HK-2 (cell line): ENCODE measurements at regions not wholly inside any gene's neighbourhood (a gene's known extent, or its start where the extent isn't known, plus 50 kb on each side); places are given as distances from the start of the nearest gene placed in this dataset.

ENCODE experiments used
- DNase-seq: peaks from one replicate; pipeline ENCODE4 v3.0.0-alpha.2; 2018; ENCODE audit not compliant: unreplicated experiment

GRCh38 chr10:88108115-88108610 is 244.7 kb downstream of the PTEN start:
- no peak for DNase-seq

GRCh38 chr10:88110355-88110754 is 246.9 kb downstream of the PTEN start:
- peak; percentile 65 for DNase-seq

GRCh38 chr10:88110822-88111221 is 247.4 kb downstream of the PTEN start:
- no peak for DNase-seq

- no peak for DNase-seq
These were observed 247.9 kb downstream of the PTEN start for GRCh38 chr10:88111294-88111693.

- no peak for DNase-seq
These were observed 249.8 kb downstream of the PTEN start for GRCh38 chr10:88113232-88113631.

- DNase-seq, result no peak
These were observed 250.3 kb downstream of the PTEN start for GRCh38 chr10:88113657-88114272.

GRCh38 chr10:88114368-88114767 is 250.9 kb downstream of the PTEN start:
- peak; percentile 31 for DNase-seq

GRCh38 chr10:88115407-88115806 is 252.0 kb downstream of the PTEN start:
- no peak for DNase-seq

- DNase-seq, result no peak
These were observed 252.5 kb downstream of the PTEN start for GRCh38 chr10:88115968-88116367.

GRCh38 chr10:88116481-88116880 is 253.1 kb downstream of the PTEN start:
- DNase-seq, result no peak

- DNase-seq, result no peak
These were observed 253.7 kb downstream of the PTEN start for GRCh38 chr10:88116971-88117626.

GRCh38 chr10:88117869-88118632 is 254.6 kb downstream of the PTEN start:
- DNase-seq, result no peak

- peak; percentile 38 for DNase-seq
These were observed 255.3 kb downstream of the PTEN start for GRCh38 chr10:88118729-88119128.

- no peak for DNase-seq
These were observed 255.7 kb downstream of the PTEN start for GRCh38 chr10:88119160-88119559.

GRCh38 chr10:88120075-88120474 is 256.6 kb downstream of the PTEN start:
- no peak for DNase-seq

- DNase-seq, result no peak
These were observed 257.3 kb downstream of the PTEN start for GRCh38 chr10:88120599-88121333.

- no peak for DNase-seq
These were observed 257.9 kb downstream of the PTEN start for GRCh38 chr10:88121361-88121760.

GRCh38 chr10:88122145-88122544 is 258.7 kb downstream of the PTEN start:
- no peak for DNase-seq

GRCh38 chr10:88122576-88122975 is 259.2 kb downstream of the PTEN start:
- no peak for DNase-seq

GRCh38 chr10:88125766-88126165 is 262.3 kb downstream of the PTEN start:
- DNase-seq, result no peak

GRCh38 chr10:88126699-88127098 is 263.3 kb downstream of the PTEN start:
- DNase-seq, result no peak

GRCh38 chr10:88127269-88127668 is 263.8 kb downstream of the PTEN start:
- no peak for DNase-seq
